ENCODE measurements at regions not wholly inside any gene's neighbourhood (a gene's known extent, or its start where the extent isn't known, plus 50 kb on each side); places are given as distances from the start of the nearest gene placed in this dataset.
"Not testable (repeated sequence)": the region's sequence is repeated elsewhere in the genome, so short reads cannot be mapped to it uniquely, and the experiment has no call there.

GRCh38 chrX:118272242-118272641, 73.7 kb upstream of the WDR44 start:
- no peaks in the 10 kb centered on the region for H3K36me3 ChIP-seq (ENCODE audit: insufficient read depth, insufficient read length, low read length)
- DNase-seq (ENCODE audit: low read depth, low spot score): no peak
- no peak for TF ChIP-seq YY1 (IDR thresholded peaks at IDR 0.05; ENCODE audit: insufficient read depth, insufficient read length)
- TF ChIP-seq ZNF274 (IDR thresholded peaks at IDR 0.05; ENCODE audit: low read depth, low read length): no peak
- no peak for TF ChIP-seq SUZ12 (IDR thresholded peaks at IDR 0.05; ENCODE audit: extremely low read depth, insufficient read depth, insufficient read length)
- H3K9me3 ChIP-seq (ENCODE audit: insufficient read depth, low read length): no peaks in the 10 kb centered on the region
- H3K4me3 ChIP-seq (ENCODE audit: insufficient read length, low read depth): no peak overlapping the region
- H3K4me1 ChIP-seq (ENCODE audit: insufficient read depth, insufficient read length): no peaks in the 10 kb centered on the region
- H3K9ac ChIP-seq (ENCODE audit: insufficient read length, low read depth): no peak overlapping the region
- no peaks in the 10 kb centered on the region for H3K27me3 ChIP-seq (ENCODE audit: insufficient read depth, insufficient read length)

- TF ChIP-seq YY1 (IDR thresholded peaks at IDR 0.05; ENCODE audit: insufficient read depth, insufficient read length) (no peak), SUZ12 (IDR thresholded peaks at IDR 0.05; ENCODE audit: extremely low read depth, insufficient read depth, insufficient read length) (no peak), ZNF274 (IDR thresholded peaks at IDR 0.05; ENCODE audit: low read depth, low read length) (no peak)
- Histone ChIP-seq H3K9ac (ENCODE audit: insufficient read length, low read depth) (no peak overlapping the region), H3K36me3 (ENCODE audit: insufficient read depth, insufficient read length, low read length) (no peaks in the 10 kb centered on the region), H3K4me1 (ENCODE audit: insufficient read depth, insufficient read length) (no peaks in the 10 kb centered on the region), H3K27me3 (ENCODE audit: insufficient read depth, insufficient read length) (no peaks in the 10 kb centered on the region), H3K9me3 (ENCODE audit: insufficient read depth, low read length) (no peaks in the 10 kb centered on the region), H3K4me3 (ENCODE audit: insufficient read length, low read depth) (no peak overlapping the region)
- no peak for DNase-seq (ENCODE audit: low read depth, low spot score)
Measured at GRCh38 chrX:118286066-118286762, 59.7 kb upstream of the WDR44 start.

- H3K27me3 ChIP-seq (ENCODE audit: insufficient read depth, insufficient read length); DNase-seq (ENCODE audit: low read depth, low spot score); H3K4me3 ChIP-seq (ENCODE audit: insufficient read length, low read depth); H3K9ac ChIP-seq (ENCODE audit: insufficient read length, low read depth); H3K4me1 ChIP-seq (ENCODE audit: insufficient read depth, insufficient read length); H3K9me3 ChIP-seq (ENCODE audit: insufficient read depth, low read length); H3K36me3 ChIP-seq (ENCODE audit: insufficient read depth, insufficient read length, low read length): not testable (repeated sequence)
Measured at GRCh38 chrX:118295818-118296217, 50.1 kb upstream of the WDR44 start.
